ENCODE measurements at regions not wholly inside any gene's neighbourhood (a gene's known extent, or its start where the extent isn't known, plus 50 kb on each side); places are given as distances from the start of the nearest gene placed in this dataset.

DNA sequence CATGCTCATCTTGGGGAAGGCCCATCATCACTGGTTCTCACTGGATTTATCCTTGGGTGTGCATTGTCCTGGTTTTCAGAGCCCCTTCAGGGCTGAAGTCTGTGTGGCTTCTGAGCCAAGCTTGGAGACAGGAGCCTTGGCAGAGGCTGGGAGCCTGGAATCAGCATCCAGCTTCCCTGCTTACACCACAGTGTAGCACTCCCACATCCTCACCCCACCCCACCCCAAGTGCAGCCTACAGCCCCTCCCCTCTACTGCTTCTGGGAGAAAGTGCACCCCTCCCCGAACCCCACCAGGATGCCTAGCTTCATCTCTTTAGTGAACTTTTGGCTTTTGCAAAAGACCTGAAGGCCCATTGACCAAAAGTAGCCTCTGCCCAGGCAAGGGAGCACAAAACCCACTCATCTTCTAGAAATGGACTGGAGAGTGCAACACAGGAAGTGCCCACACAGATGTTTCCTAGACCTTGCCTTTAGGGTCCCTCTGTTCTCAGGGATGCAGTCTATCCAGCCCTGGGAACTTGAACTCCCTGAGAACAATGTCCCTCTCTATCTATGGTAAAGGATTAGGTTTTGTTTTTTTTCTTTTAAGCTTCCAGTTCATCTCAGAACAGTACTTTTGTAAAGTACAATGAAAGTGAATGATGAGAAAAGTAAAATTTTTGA is 189.7 kb downstream of the PALM2AKAP2 start:
- TF ChIP-seq, protein P1, sequence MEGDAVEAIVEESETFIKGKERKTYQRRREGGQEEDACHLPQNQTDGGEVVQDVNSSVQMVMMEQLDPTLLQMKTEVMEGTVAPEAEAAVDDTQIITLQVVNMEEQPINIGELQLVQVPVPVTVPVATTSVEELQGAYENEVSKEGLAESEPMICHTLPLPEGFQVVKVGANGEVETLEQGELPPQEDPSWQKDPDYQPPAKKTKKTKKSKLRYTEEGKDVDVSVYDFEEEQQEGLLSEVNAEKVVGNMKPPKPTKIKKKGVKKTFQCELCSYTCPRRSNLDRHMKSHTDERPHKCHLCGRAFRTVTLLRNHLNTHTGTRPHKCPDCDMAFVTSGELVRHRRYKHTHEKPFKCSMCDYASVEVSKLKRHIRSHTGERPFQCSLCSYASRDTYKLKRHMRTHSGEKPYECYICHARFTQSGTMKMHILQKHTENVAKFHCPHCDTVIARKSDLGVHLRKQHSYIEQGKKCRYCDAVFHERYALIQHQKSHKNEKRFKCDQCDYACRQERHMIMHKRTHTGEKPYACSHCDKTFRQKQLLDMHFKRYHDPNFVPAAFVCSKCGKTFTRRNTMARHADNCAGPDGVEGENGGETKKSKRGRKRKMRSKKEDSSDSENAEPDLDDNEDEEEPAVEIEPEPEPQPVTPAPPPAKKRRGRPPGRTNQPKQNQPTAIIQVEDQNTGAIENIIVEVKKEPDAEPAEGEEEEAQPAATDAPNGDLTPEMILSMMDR (IDR thresholded peaks at IDR 0.05) = no peak
- TF ChIP-seq EZH2 (IDR thresholded peaks at IDR 0.05) = no peak
- no peak for TF ChIP-seq EZH2phosphoT487 (IDR thresholded peaks at IDR 0.05)
